Transverse colon (tissue), 4 donors: ENCODE measurements at regions not wholly inside any gene's neighbourhood (a gene's known extent, or its start where the extent isn't known, plus 50 kb on each side); places are given as distances from the start of the nearest gene placed in this dataset.
"Not testable (repeated sequence)": the region's sequence is repeated elsewhere in the genome, so short reads cannot be mapped to it uniquely, and the experiment has no call there.

ENCODE experiments used
- EP300 ChIP-seq: sonication (generic); formaldehyde crosslinking; IDR thresholded peaks from one replicate; pipeline ENCODE4 v1.6.1; 2017; ENCODE audit warnings: antibody characterized with exemption, low read depth
- POLR2A ChIP-seq: fragments of 450-650 bp; IDR thresholded peaks from one replicate; pipeline ENCODE4 v1.6.1; 2016; ENCODE audit warnings: antibody characterized with exemption, mild to moderate bottlenecking, moderate library complexity
- POLR2AphosphoS5 ChIP-seq, 3 donors: sonication (generic); formaldehyde crosslinking; IDR thresholded peaks; one replicate each; pipeline ENCODE4 v1.6.1; 2016; ENCODE audit warnings: antibody characterized with exemption in 3 of 3
- TF ChIP-seq, protein P1 (sequence below), 5 experiments: fragments of 200-600 bp in 3 of 5; fragments of 450-650 bp in 2 of 5; sonication (generic) in 3 of 5; IDR thresholded peaks; 1 replicate in 2 of 5; 2 replicates in 3 of 5; pipeline ENCODE4 v1.5.1; 2016 to 2017; ENCODE audit warnings: antibody characterized with exemption in 5 of 5, inconsistent platforms in 3 of 5, mild to moderate bottlenecking in 2 of 5, moderate library complexity in 1 of 5

- not testable (repeated sequence) for TF ChIP-seq EP300; POLR2A; POLR2AphosphoS5 (IDR thresholded peaks at IDR 0.05)
- TF ChIP-seq, protein P1, sequence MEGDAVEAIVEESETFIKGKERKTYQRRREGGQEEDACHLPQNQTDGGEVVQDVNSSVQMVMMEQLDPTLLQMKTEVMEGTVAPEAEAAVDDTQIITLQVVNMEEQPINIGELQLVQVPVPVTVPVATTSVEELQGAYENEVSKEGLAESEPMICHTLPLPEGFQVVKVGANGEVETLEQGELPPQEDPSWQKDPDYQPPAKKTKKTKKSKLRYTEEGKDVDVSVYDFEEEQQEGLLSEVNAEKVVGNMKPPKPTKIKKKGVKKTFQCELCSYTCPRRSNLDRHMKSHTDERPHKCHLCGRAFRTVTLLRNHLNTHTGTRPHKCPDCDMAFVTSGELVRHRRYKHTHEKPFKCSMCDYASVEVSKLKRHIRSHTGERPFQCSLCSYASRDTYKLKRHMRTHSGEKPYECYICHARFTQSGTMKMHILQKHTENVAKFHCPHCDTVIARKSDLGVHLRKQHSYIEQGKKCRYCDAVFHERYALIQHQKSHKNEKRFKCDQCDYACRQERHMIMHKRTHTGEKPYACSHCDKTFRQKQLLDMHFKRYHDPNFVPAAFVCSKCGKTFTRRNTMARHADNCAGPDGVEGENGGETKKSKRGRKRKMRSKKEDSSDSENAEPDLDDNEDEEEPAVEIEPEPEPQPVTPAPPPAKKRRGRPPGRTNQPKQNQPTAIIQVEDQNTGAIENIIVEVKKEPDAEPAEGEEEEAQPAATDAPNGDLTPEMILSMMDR (IDR thresholded peaks at IDR 0.05): not testable (repeated sequence)
Observed at GRCh38 chrX:146932997-146933396, 118.5 kb upstream of the CXorf51A start.
